Activated naive CD4-positive, alpha-beta T cell (primary cell): ENCODE measurements at regions not wholly inside any gene's neighbourhood (a gene's known extent, or its start where the extent isn't known, plus 50 kb on each side); places are given as distances from the start of the nearest gene placed in this dataset.
A peak's percentile ranks its signal among the peaks of the same experiment; 100 is the strongest.

Experiments used
- DNase-seq, 4 experiments: peaks; one replicate each; lab custom pipeline; 2025; lab: John Stamatoyannopoulos, UW

- no peak for DNase-seq
These were observed 141.1 kb upstream of the ZXDA start for GRCh38 chrX:58051346-58051745.

GRCh38 chrX:58044130-58044529 lies 133.9 kb upstream of the ZXDA start:
- no peak for DNase-seq

GRCh38 chrX:58025979-58026378 lies 115.7 kb upstream of the ZXDA start:
- DNase-seq: peak in 1 of 4 experiments; percentile 0

GRCh38 chrX:57985951-57986350 lies 75.7 kb upstream of the ZXDA start:
- DNase-seq: no peak

- DNase-seq: no peak
These were observed 74.4 kb upstream of the ZXDA start for GRCh38 chrX:57984620-57985019.

- DNase-seq: no peak
These were observed 67.7 kb upstream of the ZXDA start for GRCh38 chrX:57977992-57978391.

GRCh38 chrX:57964975-57965374 lies 54.7 kb upstream of the ZXDA start:
- DNase-seq: no peak
